DMS 273 treated with DMSO at 0.1 percent for 48 hours (cell line): ENCODE measurements at regions not wholly inside any gene's neighbourhood (a gene's known extent, or its start where the extent isn't known, plus 50 kb on each side); places are given as distances from the start of the nearest gene placed in this dataset.
"Not testable (repeated sequence)": the region's sequence is repeated elsewhere in the genome, so short reads cannot be mapped to it uniquely, and the experiment has no call there.

ENCODE experiments used
- DNase-seq: peaks from one replicate; lab custom pipeline; 2025; lab: John Stamatoyannopoulos, UW

GRCh38 chr15:70367913-70368705 lies 270.4 kb upstream of the TLE3 start:
- not testable (repeated sequence) for DNase-seq

GRCh38 chr15:70364023-70364422 lies 266.3 kb upstream of the TLE3 start:
- DNase-seq, result not testable (repeated sequence)

DNA sequence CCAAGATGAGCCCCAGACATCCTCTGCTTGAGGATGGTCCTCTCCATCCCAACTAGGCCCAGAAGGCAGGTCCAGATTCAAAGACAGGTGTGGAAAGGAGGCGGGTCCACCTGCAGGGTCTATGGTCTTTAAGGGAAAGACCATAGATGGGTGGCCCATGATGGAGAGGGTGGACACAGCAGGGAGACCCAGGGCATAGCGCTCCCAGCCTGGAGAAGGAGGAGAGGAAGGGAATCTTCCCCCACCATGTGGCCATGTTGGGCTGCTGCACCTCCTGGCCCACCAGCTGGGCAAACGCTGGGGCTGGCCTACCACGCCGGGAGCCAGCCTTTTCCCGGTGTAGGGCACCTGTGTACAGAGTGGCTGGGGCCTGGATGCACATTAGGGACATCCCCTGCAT lies 265.2 kb upstream of the TLE3 start:
- DNase-seq, result no peak

GRCh38 chr15:70362350-70362749 lies 264.6 kb upstream of the TLE3 start:
- DNase-seq, result no peak

- no peak for DNase-seq
Measured at GRCh38 chr15:70361891-70362290, 264.2 kb upstream of the TLE3 start.

GRCh38 chr15:70361106-70361505 lies 263.4 kb upstream of the TLE3 start:
- no peak for DNase-seq

- DNase-seq, result no peak
Measured at GRCh38 chr15:70358871-70359647, 261.3 kb upstream of the TLE3 start.

- no peak for DNase-seq
Measured at GRCh38 chr15:70358011-70358819, 260.5 kb upstream of the TLE3 start.

DNA sequence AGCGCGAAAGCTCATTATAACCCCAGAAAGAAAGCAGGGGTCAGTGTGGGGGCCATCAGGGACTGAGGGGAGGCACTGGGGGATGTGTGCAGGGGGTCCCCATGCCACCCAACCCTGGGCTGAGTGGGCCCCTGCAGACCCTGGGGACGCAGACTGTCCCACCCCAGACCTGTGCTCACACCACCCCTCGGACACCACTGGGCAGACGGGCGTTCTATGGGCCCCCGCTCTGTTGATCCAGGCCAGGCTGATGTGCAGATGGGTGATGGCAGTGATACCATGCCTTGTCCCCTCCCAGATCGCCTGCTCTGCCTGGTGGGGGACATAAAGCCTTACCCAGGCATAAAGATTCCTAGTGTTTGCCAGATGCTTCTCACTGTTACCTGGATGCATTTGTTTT lies 259.7 kb upstream of the TLE3 start:
- no peak for DNase-seq

DNA sequence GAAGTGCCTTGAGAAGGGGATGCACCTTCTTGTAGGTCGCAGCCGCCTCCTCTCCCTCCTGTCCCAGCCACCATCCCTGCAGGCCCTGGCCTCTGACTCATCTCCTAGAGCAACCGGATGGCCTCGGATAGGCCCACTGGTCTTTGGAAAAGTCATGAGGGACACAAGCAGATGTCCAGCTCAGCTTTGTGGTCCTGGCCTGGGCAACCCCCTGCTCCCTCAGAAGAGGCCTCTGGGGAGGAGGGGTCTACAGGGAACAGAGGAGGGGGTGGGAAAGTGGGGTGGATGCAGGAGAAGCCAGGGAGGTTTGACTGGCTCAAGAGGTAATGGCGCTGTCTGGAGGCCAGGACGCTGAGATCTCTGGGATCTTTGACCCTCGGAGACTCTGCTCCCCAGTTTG lies 259.2 kb upstream of the TLE3 start:
- no peak for DNase-seq

DNA sequence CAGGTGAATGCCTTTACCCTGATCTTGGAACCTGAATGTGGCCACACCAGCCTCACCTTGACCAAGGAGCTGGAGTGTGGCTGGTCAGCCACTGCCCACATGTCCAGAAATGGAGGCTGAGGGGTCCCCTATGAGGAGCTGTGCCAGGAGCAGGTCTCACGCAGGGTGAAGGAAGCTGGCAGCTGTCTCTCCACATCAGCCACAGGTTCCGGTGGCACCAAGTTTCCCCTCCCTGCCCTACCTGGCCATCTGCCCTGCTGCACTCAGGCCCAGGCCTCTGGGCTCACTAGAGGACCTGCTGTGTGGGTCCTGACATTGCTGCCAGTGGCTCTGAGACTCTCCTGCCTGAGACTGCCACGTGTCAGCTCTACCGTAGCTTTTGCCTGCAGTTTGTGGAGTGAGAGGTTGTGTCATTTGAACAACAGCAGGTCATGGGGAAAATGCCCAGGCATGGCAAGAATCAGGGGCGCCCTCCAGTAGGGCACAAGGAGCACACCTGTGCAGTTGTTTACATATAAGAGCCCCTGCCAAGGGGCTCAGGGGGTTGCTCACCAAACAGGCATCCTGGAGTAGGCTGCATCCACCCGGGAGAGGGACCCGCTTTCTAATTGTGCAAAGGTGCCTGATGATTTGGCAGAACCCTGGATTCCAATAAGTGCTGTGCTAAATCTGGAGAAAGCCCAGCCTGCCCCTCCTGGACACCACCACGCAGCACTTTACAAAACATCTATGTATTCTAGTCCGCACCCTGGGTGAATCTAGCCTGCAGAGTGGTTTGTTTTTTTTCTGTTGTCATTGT lies 258.5 kb upstream of the TLE3 start:
- no peak for DNase-seq

DNA sequence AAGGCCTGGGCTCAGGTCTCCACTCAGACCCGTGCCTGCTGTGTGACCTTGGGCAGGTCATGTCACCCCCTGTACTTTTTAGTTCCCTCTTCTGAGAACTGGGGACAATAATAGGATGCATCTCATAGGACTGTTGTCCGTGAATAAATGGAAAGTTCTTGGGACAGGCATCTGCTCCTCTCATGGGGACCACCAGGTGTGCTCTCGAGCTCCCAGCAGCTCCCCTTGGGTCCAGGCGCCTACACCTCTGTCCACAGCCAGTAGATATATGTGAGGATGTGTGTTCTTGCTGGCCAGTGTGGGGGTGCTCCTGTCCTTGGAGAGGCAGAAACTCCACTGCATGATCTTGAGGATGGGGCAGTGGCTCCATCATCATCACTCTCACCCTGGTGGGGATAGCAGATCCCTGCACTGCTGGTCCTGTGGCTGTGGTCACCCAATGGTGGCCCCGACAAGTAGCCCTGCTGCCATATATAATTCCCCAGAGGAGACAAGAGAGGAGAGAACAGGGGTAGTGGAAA lies 257.6 kb upstream of the TLE3 start:
- DNase-seq, result no peak

DNA sequence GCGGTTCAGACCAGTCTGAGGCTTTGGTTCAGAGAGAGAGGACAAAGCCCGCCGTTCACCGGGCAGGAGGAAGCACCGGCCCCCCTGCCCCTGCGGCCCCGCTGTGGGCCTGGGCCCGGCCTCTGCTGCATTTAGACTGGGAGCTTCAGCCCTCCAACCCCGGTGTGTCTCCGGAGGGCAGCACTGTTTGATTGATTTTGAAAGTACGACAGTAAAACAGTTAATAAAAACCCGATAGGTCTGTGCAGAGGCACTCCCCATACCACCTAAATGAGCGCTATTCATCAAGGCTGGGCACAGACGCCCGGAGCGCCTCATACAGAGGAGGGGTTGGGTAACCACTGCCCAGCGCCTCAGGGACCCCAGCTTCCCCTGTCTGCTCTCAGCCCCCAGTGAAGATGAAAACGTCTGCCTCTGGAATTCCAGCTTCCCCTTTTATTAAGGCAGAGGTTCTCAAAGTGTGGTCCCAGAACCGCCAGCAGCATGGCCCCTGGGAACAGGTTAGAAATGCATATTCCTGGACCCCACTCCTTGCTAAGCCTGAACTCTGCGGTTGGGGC lies 256.7 kb upstream of the TLE3 start:
- DNase-seq, result no peak

GRCh38 chr15:70353606-70354345 lies 256.1 kb upstream of the TLE3 start:
- no peak for DNase-seq

DNA sequence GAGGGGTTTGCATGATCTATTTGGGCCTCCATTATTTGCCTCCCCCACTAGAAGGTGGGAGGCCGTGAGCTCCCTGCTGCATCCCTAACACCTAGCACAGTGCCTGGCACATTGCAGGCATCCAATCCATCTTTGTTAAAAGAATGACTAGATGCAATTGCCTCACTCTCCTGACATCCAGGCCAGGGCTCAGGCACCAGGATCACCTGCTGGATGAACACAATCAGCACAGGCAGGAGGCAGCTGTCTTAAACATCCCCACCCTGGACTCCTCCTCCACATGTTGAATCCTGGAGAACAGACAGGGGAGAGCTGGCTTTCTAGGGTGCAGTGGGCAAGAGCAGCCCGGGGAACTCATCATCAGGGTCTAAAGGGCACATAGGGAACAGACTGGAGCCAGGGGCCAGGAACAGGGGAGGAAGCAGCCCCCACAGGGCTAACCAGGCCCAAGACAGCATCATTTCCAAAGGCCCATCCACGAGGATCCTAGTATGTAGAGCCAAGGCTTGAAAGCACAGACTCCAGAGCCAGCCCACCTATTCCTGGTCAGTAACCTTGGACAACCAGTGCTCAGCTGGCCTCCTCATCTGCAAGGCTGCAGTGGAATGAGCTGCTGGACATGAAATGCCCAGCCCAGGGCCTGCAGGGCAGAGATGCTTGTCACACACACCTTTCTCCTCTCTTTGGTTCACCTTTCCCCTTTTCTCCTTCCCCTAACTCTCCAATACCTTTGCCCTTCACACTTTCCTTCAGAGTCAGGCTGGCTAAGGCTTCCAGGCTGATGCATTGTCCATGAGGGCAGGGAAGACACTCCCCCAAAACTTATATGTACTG lies 254.4 kb upstream of the TLE3 start:
- no peak for DNase-seq

DNA sequence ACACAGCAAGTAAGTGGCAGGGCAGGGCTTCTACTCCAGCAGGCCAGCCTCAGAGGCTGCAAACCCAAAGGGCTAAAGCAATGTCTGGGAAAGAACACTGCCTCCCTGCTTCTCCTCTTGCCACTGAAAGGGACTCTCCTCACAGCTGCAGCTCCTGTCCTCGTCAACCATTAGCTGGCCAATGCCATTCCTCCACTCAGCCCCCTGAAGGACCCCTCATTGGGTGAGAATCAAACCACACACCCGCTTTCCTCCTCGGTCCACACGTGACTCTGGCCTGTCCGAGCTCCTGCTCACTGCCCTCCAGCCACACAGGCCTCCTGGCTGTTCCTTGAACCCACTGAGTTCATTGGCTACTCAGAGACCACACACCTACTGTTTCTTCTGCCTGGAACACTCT lies 253.7 kb upstream of the TLE3 start:
- no peak for DNase-seq

DNA sequence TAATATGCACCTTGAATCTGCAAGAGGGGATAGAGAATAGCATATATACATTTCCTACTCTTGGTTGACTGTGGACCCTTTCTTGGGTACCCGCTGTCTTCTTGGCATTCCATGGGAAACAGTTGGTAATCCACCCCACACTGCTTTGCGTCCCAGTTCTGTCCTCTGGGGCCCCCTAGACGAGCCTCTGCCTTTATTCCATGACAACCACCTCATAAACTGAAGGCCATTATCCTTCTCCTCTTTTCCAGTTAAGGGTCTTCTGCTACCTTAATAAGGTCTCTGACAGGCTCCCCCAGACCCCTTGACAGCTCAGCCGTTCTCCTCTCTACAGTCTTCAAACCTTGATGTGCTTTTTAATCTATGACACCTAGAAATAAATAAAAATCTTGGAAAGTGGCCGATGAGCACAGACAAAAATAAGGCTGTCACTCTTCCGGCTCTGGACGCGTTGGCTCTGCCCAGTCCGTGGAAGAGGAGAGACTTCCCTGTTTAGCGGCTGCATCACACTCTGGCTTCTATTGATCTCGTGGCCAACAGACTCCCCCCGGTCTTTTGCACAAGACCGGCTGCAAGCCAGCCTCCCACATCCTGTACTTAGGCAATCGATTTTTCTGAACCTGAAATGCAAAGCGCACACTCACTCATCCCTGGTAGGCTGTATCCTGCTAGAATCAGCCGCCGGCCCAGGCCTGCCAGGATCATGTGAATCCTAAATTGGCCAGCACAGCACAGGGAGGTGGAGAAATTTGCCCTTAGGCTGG lies 251.0 kb upstream of the TLE3 start:
- no peak for DNase-seq

- DNase-seq, result no peak
Measured at GRCh38 chr15:70348226-70348543, 250.5 kb upstream of the TLE3 start.
